Astrocyte of the cerebellum (primary cell): ENCODE measurements at regions not wholly inside any gene's neighbourhood (a gene's known extent, or its start where the extent isn't known, plus 50 kb on each side); places are given as distances from the start of the nearest gene placed in this dataset.

Experiments
- DNase-seq: peaks from one replicate; pipeline ENCODE4 v3.0.0-alpha.2; 2011; ENCODE audit warnings: low read depth
- H3K4me3 ChIP-seq: 2 replicates; pipeline ENCODE4 v1.5.1; 2011; ENCODE audit warnings: mild to moderate bottlenecking, low read depth, low read length, moderate library complexity
- in situ Hi-C: cut with HindIII; loops from 2 replicates; pipeline ENCODE4 v1.10.0; 2017; ENCODE audit warnings: low sequenced_read_pairs
- TF ChIP-seq, protein P1 (sequence below): IDR thresholded peaks from 2 replicates; pipeline ENCODE4 v1.5.1; 2012; ENCODE audit warnings: low read length, low read depth, moderate library complexity, mild to moderate bottlenecking; ENCODE audit errors: missing control alignments

DNA sequence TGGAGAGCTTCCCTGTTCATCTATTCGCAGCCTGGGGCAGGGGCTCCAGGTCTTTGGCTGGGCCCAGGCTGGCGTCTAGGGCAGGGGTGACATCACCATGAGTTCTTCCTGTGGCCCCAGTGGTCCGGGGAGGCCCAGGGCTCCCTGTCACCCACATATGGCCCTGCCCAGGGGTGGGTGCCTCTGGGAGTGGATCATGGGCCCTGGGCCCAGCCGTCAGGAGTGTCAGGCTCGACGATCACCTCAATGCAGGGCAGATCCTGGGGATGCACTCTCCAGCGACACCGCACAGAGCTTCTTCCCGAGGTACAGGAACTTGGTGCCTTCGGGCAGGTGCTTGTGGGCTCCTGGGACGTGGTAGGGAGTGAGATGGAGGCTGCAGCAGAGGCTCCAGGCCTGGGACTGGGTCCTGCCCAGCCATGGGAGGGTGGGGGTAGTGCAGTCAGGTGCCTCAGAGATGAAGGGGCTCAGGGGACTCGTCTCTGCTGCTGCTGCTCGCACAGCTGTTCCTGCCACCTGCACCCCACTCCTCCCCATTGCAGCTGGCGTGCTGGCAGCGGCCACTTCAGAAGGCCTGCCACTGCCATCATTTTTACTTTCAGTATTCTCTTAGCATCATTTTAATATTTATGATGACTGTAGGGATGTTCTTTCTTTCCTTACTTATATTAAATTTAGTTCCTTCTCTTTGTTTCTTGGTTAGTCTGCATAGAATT, 196.0 kb upstream of the VRK2 start:
- in situ Hi-C loops, result no loop called here
- no peak for DNase-seq
- H3K4me3 ChIP-seq, result no peak overlapping the region
- TF ChIP-seq, protein P1, sequence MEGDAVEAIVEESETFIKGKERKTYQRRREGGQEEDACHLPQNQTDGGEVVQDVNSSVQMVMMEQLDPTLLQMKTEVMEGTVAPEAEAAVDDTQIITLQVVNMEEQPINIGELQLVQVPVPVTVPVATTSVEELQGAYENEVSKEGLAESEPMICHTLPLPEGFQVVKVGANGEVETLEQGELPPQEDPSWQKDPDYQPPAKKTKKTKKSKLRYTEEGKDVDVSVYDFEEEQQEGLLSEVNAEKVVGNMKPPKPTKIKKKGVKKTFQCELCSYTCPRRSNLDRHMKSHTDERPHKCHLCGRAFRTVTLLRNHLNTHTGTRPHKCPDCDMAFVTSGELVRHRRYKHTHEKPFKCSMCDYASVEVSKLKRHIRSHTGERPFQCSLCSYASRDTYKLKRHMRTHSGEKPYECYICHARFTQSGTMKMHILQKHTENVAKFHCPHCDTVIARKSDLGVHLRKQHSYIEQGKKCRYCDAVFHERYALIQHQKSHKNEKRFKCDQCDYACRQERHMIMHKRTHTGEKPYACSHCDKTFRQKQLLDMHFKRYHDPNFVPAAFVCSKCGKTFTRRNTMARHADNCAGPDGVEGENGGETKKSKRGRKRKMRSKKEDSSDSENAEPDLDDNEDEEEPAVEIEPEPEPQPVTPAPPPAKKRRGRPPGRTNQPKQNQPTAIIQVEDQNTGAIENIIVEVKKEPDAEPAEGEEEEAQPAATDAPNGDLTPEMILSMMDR, result no peak

DNA sequence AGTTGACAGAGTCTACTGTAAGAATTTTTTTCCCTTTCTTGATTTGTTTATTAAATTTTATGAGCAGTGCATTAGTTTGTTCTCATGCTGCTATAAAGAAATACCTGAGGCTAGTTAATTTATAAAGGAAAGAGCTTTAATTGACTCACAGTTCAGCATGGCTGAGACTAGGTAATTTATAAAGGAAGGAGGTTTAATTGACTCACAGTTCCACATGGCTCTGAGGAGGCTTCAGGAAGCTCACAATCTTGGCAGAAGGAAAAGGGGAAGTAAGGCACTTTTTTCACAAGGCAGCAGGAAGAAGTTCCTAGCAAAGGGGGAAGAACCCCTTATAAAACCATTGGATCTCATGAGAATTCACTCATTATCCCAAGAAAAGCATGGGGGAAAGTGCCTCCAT, 191.4 kb upstream of the VRK2 start:
- TF ChIP-seq, protein P1, result no peak
- DNase-seq, result no peak
- in situ Hi-C loops, result no loop called here
- no peak overlapping the region for H3K4me3 ChIP-seq

DNA sequence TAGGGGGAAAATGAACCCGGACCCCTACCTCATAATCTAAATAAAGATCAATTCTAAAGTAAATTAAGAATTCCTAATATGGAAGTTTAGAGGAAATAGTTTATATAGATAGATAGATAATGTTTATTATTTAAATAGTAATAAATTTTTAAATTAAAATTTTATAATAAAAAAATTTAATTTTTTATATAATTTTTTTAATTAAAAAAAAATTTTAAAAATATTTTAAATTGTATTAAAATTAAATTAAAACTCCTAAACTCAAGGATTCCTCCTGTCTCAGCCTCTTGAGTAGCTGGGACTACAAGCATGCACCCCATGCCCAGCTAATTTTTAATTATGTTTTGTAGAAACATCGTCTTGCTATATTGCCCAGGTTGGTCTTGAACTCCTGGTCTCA, 186.9 kb upstream of the VRK2 start:
- TF ChIP-seq, protein P1, result no peak
- no peak overlapping the region for H3K4me3 ChIP-seq
- in situ Hi-C loops, result no loop called here
- no peak for DNase-seq

DNA sequence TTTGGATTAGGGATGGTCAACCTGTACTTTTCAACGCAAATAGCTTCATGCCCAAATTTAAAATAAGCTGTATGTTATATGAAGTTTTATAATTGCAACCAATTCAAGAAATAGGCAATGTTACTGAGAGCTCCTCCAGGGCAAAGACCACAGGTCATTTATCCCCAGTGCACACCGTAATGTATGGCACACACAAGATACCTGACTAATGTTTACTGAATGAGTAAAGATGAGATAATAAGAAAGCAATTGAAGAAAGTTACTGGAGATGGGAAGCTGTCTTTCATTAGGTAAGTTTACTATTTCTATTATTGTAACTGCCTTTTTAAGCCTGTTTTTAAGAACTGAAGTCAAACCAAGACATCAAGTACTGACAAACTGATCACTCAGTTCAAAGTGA, 184.5 kb upstream of the VRK2 start:
- TF ChIP-seq, protein P1, result no peak
- in situ Hi-C loops, result no loop called here
- DNase-seq, result no peak
- no peak overlapping the region for H3K4me3 ChIP-seq

DNA sequence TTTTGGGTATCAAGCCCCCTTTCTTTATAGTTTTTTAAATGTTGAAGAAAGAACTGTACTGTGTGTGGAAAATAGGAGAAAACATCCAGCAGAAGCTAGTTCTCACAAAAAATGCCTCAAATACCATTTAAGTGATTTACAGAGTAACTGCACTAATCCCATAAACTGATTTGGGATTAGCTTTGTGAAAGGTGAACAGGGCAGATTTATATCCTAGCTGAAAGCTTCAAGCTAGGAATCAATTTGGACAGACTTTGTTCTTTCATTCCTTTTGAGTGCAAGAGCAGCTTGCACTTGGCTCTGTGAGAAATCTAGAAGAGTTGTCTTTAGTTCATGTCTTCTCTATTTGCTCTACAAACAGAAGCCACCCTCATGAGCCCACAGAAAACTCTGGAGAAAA, 183.9 kb upstream of the VRK2 start:
- in situ Hi-C loops, result no loop called here
- DNase-seq, result no peak
- TF ChIP-seq, protein P1, result no peak
- H3K4me3 ChIP-seq, result no peak overlapping the region

DNA sequence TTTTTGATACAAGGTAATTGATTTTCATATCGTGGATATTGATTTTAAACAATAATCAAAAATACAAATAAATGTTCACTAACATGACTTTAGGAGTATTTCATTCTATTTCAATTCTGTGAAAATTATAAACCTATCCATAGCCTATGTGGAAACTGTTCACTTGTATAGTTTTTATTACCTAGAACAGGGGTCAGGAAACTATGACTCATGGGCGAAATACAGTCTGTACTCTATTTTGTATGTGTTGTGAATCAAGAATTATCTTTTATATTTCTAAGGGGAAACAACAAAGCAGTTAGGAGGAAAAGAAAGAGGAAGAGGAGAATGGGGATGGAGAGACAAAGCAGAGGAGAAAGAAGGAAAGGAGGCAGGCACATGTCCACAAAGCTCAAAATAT, 181.7 kb upstream of the VRK2 start:
- no peak for DNase-seq
- in situ Hi-C loops, result no loop called here
- H3K4me3 ChIP-seq, result no peak overlapping the region
- TF ChIP-seq, protein P1, result no peak
